OCI-LY1 (cell line): ENCODE measurements at regions not wholly inside any gene's neighbourhood (a gene's known extent, or its start where the extent isn't known, plus 50 kb on each side); places are given as distances from the start of the nearest gene placed in this dataset.

Experiments used
- H2AFZ ChIP-seq: fragments of 200-600 bp; sonication (generic), shearing (Covaris generic); 2 replicates; pipeline ENCODE4 v1.6.0; 2014; ENCODE audit warnings: antibody characterized with exemption, mild to moderate bottlenecking, low read length
- H3F3A ChIP-seq: fragments of 200-600 bp; sonication (generic), shearing (Covaris generic); 2 replicates; pipeline ENCODE4 v1.6.0; 2014; ENCODE audit warnings: mild to moderate bottlenecking, antibody characterized with exemption, low read length, moderate library complexity; ENCODE audit not compliant: insufficient read depth
- H3K27ac ChIP-seq: fragments of 200-600 bp; sonication (generic); 2 replicates; pipeline ENCODE4 v1.5.1; 2014; ENCODE audit warnings: low read length, mixed run types, mild to moderate bottlenecking, low read depth; ENCODE audit not compliant: poor library complexity, severe bottlenecking
- H3K27me3 ChIP-seq: fragments of 200-600 bp; sonication (generic); 2 replicates; pipeline ENCODE4 v1.6.0; 2014; ENCODE audit warnings: antibody characterized with exemption, mild to moderate bottlenecking, low read length, moderate library complexity; ENCODE audit not compliant: insufficient read depth
- H3K36me3 ChIP-seq: fragments of 200-600 bp; sonication (generic); 2 replicates; pipeline ENCODE4 v1.6.1; 2014; ENCODE audit warnings: mild to moderate bottlenecking, antibody characterized with exemption, low read length, moderate library complexity, mixed read lengths; ENCODE audit not compliant: insufficient read depth
- H3K4me1 ChIP-seq: fragments of 200-600 bp; sonication (generic); 2 replicates; pipeline ENCODE4 v1.5.1; 2014; ENCODE audit warnings: mild to moderate bottlenecking, low read length, moderate library complexity; ENCODE audit not compliant: insufficient read depth, severe bottlenecking
- H3K4me2 ChIP-seq: fragments of 200-600 bp; sonication (generic), shearing (Covaris generic); 2 replicates; pipeline ENCODE4 v1.6.1; 2014; ENCODE audit warnings: low read length
- H3K4me3 ChIP-seq: fragments of 200-600 bp; sonication (generic); 2 replicates; pipeline ENCODE4 v1.5.1; 2014; ENCODE audit warnings: low read length, low read depth, mild to moderate bottlenecking, mixed read lengths; ENCODE audit not compliant: poor library complexity, severe bottlenecking
- H3K79me2 ChIP-seq: fragments of 200-600 bp; shearing (Covaris generic); 2 replicates; pipeline ENCODE4 v1.6.1; 2016; ENCODE audit warnings: mixed run types, low read length, mixed read lengths; ENCODE audit not compliant: insufficient read depth
- H3K9ac ChIP-seq: fragments of 200-600 bp; sonication (generic), shearing (Covaris generic); 2 replicates; pipeline ENCODE4 v1.6.1; 2014; ENCODE audit warnings: mild to moderate bottlenecking, low read length, mixed read lengths
- H3K9me2 ChIP-seq: fragments of 200-600 bp; sonication (generic), shearing (Covaris generic); 2 replicates; pipeline ENCODE4 v1.6.1; 2014; ENCODE audit warnings: low read depth, mild to moderate bottlenecking, low read length, mixed read lengths
- H3K9me3 ChIP-seq: fragments of 200-600 bp; shearing (Covaris generic); 2 replicates; pipeline ENCODE4 v1.6.1; 2014; ENCODE audit warnings: low read length, mixed read lengths
- H4K20me1 ChIP-seq: fragments of 200-600 bp; sonication (generic), shearing (Covaris generic); 2 replicates; pipeline ENCODE4 v1.6.0; 2016; ENCODE audit warnings: mild to moderate bottlenecking, low read length; ENCODE audit not compliant: insufficient read depth
- EZH2 ChIP-seq: fragments of 200-600 bp; sonication (generic), shearing (Covaris generic); IDR thresholded peaks from 2 replicates; pipeline ENCODE4 v1.8.0; 2017; ENCODE audit warnings: borderline replicate concordance, mixed run types, mild to moderate bottlenecking, antibody characterized with exemption, low read length, moderate library complexity, mixed read lengths
- TF ChIP-seq, protein P1 (sequence below): fragments of 200-600 bp; sonication (generic), shearing (Covaris generic); IDR thresholded peaks from 2 replicates; pipeline ENCODE4 v1.5.1; 2017; ENCODE audit warnings: mild to moderate bottlenecking, antibody characterized with exemption, low read length, moderate library complexity, mixed read lengths

DNA sequence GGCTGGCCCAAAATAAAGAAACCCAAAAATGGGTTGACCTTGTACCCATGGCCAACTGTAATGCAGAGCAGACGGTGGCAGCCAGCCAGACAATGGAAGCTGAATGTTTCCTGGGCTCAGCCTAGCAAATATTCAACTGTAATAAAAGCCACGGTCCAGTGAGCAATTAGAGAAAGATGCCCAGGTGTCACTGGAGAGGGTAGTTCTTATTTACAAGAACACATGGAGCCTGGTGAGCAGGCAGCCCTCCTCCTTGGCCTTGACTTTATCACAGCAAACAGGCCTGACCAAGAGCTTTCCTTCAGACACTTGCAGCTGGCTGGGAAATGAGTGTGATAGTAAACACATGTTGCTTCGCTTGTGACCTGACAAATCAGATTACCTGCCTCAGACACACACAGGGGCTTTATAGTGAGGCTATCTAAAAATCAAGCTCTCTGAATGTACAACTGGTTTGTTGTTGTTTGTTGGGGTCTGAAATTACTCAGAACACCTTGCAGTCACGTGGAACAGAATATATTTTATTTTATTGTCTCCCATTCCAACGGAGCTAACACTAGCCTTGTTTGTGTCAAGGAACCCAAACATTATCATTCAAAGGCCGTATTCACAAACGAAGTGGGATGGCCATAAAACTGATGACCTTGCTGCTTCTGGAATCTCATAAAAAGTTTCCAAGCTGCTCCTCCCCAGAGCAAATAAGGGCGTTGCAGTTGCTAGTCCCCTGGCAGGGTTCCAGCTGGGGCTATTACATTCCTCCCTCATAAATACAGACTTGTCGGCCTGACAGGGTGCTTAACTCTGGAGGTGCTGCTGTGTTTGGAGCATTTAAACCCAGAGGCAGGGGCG lies 161.1 kb downstream of the BBOX1 start:
- Histone ChIP-seq H3K4me1 (peaks cover 16% of the 10 kb centered on the region), H3K4me2 (no peak overlapping the region; the same call in 1 of the 2 replicates), H3K27me3 (no peaks in the 10 kb centered on the region), H3K79me2 (no peaks in the 10 kb centered on the region), H3K27ac (peak overlapping the region; percentile 32), H3K9me2 (no peaks in the 10 kb centered on the region), H3K4me3 (no peak overlapping the region), H3K9me3 (no peaks in the 10 kb centered on the region), H4K20me1 (no peaks in the 10 kb centered on the region), H3K36me3 (no peaks in the 10 kb centered on the region), H3F3A (no peaks in the 10 kb centered on the region), H3K9ac (no peak overlapping the region), H2AFZ (no peak overlapping the region)
- no peak for TF ChIP-seq EZH2
- TF ChIP-seq, protein P1, sequence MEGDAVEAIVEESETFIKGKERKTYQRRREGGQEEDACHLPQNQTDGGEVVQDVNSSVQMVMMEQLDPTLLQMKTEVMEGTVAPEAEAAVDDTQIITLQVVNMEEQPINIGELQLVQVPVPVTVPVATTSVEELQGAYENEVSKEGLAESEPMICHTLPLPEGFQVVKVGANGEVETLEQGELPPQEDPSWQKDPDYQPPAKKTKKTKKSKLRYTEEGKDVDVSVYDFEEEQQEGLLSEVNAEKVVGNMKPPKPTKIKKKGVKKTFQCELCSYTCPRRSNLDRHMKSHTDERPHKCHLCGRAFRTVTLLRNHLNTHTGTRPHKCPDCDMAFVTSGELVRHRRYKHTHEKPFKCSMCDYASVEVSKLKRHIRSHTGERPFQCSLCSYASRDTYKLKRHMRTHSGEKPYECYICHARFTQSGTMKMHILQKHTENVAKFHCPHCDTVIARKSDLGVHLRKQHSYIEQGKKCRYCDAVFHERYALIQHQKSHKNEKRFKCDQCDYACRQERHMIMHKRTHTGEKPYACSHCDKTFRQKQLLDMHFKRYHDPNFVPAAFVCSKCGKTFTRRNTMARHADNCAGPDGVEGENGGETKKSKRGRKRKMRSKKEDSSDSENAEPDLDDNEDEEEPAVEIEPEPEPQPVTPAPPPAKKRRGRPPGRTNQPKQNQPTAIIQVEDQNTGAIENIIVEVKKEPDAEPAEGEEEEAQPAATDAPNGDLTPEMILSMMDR, result no peak

- no peak overlapping the region for H3K9ac ChIP-seq
- H4K20me1 ChIP-seq, result no peaks in the 10 kb centered on the region
- no peak overlapping the region; the same call in 1 of the 2 replicates for H3K4me2 ChIP-seq
- no peaks in the 10 kb centered on the region for H3F3A ChIP-seq
- H2AFZ ChIP-seq, result no peak overlapping the region
- H3K79me2 ChIP-seq, result no peaks in the 10 kb centered on the region
- no peak for TF ChIP-seq EZH2
- TF ChIP-seq, protein P1, result no peak
- H3K4me1 ChIP-seq, result peaks cover 16% of the 10 kb centered on the region
- H3K9me3 ChIP-seq, result no peaks in the 10 kb centered on the region
- no peaks in the 10 kb centered on the region for H3K27me3 ChIP-seq
- peak overlapping the region; percentile 32 for H3K27ac ChIP-seq
- no peaks in the 10 kb centered on the region for H3K9me2 ChIP-seq
- no peaks in the 10 kb centered on the region for H3K36me3 ChIP-seq
- no peak overlapping the region for H3K4me3 ChIP-seq
These were observed 160.3 kb downstream of the BBOX1 start for GRCh38 chr11:27200779-27201453.

GRCh38 chr11:27196203-27196897 lies 155.7 kb downstream of the BBOX1 start:
- Histone ChIP-seq H3K27ac (no peak overlapping the region), H4K20me1 (no peaks in the 10 kb centered on the region), H2AFZ (no peak overlapping the region), H3K9ac (no peak overlapping the region), H3F3A (no peaks in the 10 kb centered on the region), H3K9me3 (no peaks in the 10 kb centered on the region), H3K79me2 (no peaks in the 10 kb centered on the region), H3K4me3 (no peak overlapping the region), H3K27me3 (no peaks in the 10 kb centered on the region), H3K36me3 (no peaks in the 10 kb centered on the region), H3K4me1 (peaks cover 5% of the 10 kb centered on the region), H3K4me2 (no peak overlapping the region), H3K9me2 (no peaks in the 10 kb centered on the region)
- TF ChIP-seq EZH2, result no peak
- TF ChIP-seq, protein P1, result no peak
